Endothelial cell of umbilical vein (primary cell): ENCODE measurements at regions not wholly inside any gene's neighbourhood (a gene's known extent, or its start where the extent isn't known, plus 50 kb on each side); places are given as distances from the start of the nearest gene placed in this dataset.

Source experiments
- BruUV-seq: library from RNA; stranded (reverse); fragments of 400-500 nt; replicated peaks from 2 replicates; lab custom pipeline; 2021; lab: Mats Ljungman, UMichigan
- CTCF ChIA-PET: fragments of 300-600, 350-600 bp; sonication (Branson Sonifier 250); formaldehyde crosslinking; loops from one replicate; lab custom pipeline; 2021; ENCODE audit warnings: antibody characterized with exemption, inconsistent platforms; lab: Charles Lee
- POLR2A ChIA-PET: fragments of 300-600, 350-600 bp; sonication (Branson Sonifier 250); formaldehyde crosslinking; loops from one replicate; lab custom pipeline; 2021; ENCODE audit warnings: antibody characterized with exemption, inconsistent platforms; lab: Charles Lee
- DNase-seq: peaks from one replicate; pipeline ENCODE4 v3.0.0-alpha.2; 2011; ENCODE audit warnings: low read depth, low spot score
- FAIRE-seq: peaks from 2 replicates; lab custom pipeline; 2011; peaks lifted over from hg19 to GRCh38; lab: Jason Lieb, UNC
- H2AFZ ChIP-seq: 2 replicates; pipeline ENCODE4 v1.6.0; 2012; ENCODE audit warnings: low read depth, low read length, control low read depth, inconsistent platforms
- H3K27ac ChIP-seq: 2 replicates; pipeline ENCODE4 v1.5.1; 2011; ENCODE audit warnings: low read depth, mild to moderate bottlenecking, control low read depth, low read length, moderate library complexity; ENCODE audit not compliant: insufficient read depth
- H3K27me3 ChIP-seq, 2 experiments: 2 replicates each; pipeline versions ENCODE4 v1.6.0 to v1.6.1; 2011; ENCODE audit warnings: low read length in 2 of 2, mixed read lengths in 1 of 2; ENCODE audit not compliant: control insufficient read depth in 2 of 2, insufficient read depth in 2 of 2
- H3K36me3 ChIP-seq, 2 experiments: 2 replicates in 1 of 2; 3 replicates in 1 of 2; pipeline ENCODE4 v1.5.1; 2011; ENCODE audit warnings: low read length in 2 of 2, mild to moderate bottlenecking in 1 of 2, moderate library complexity in 1 of 2; ENCODE audit not compliant: control insufficient read depth in 2 of 2, insufficient read depth in 2 of 2; ENCODE audit errors: extremely low read depth in 1 of 2
- H3K4me1 ChIP-seq: 3 replicates; pipeline ENCODE4 v1.5.1; 2011; ENCODE audit warnings: mild to moderate bottlenecking, low read length; ENCODE audit not compliant: control insufficient read depth, insufficient read depth; ENCODE audit errors: extremely low read depth
- H3K4me2 ChIP-seq: 2 replicates; pipeline ENCODE4 v1.6.1; 2011; ENCODE audit warnings: low read length, control low read depth, mixed read lengths; ENCODE audit not compliant: insufficient read depth
- H3K4me3 ChIP-seq, 3 experiments: fragments of 200-600 bp in 1 of 3; sonication (generic), shearing (Covaris generic) in 1 of 3; replicated peaks in 1 of 3; 2 replicates each; pipeline ENCODE4 v1.5.1; 2011 to 2016; ENCODE audit warnings: control low read depth in 3 of 3, low read length in 3 of 3, mild to moderate bottlenecking in 2 of 3, inconsistent platforms in 1 of 3, low read depth in 1 of 3, moderate library complexity in 1 of 3; ENCODE audit not compliant: insufficient read depth in 1 of 3
- H3K79me2 ChIP-seq: 2 replicates; pipeline ENCODE4 v1.6.0; 2012; ENCODE audit warnings: low read length, inconsistent platforms; ENCODE audit not compliant: control insufficient read depth, insufficient read depth
- H3K9ac ChIP-seq: replicated peaks from 2 replicates; pipeline ENCODE3; 2011; ENCODE audit warnings: low read length, control low read depth; ENCODE audit not compliant: insufficient read depth; ENCODE audit errors: extremely low read depth
- H3K9me1 ChIP-seq: replicated peaks from 3 replicates; pipeline ENCODE4 v1.6.0; 2011; ENCODE audit warnings: mild to moderate bottlenecking, low read length; ENCODE audit not compliant: control insufficient read depth, insufficient read depth; ENCODE audit errors: extremely low read depth
- H3K9me3 ChIP-seq: replicated peaks from 2 replicates; pipeline ENCODE4 v1.5.1; 2012; ENCODE audit warnings: low read length, inconsistent platforms; ENCODE audit not compliant: control insufficient read depth, insufficient read depth
- H4K20me1 ChIP-seq: replicated peaks from 2 replicates; pipeline ENCODE3; 2011; ENCODE audit warnings: mild to moderate bottlenecking, low read length; ENCODE audit not compliant: control insufficient read depth, insufficient read depth; ENCODE audit errors: extremely low read depth
- EZH2 ChIP-seq: IDR thresholded peaks from 2 replicates; pipeline ENCODE4 v1.6.1; 2012; ENCODE audit warnings: borderline replicate concordance, low read depth, mild to moderate bottlenecking, moderate library complexity, low read length, inconsistent platforms; ENCODE audit not compliant: severe bottlenecking
- FOS ChIP-seq: IDR thresholded peaks from 2 replicates; pipeline ENCODE4 v1.6.1; 2011; ENCODE audit warnings: mild to moderate bottlenecking, low read length, moderate library complexity, borderline replicate concordance; ENCODE audit not compliant: insufficient read depth
- GATA2 ChIP-seq: IDR thresholded peaks from 2 replicates; pipeline ENCODE4 v1.7.0; 2011; ENCODE audit warnings: low read depth, mild to moderate bottlenecking, moderate library complexity, mixed read lengths, low read length; ENCODE audit not compliant: insufficient read length, insufficient read depth
- JUN ChIP-seq: IDR thresholded peaks from 2 replicates; pipeline ENCODE4 v1.6.1; 2011; ENCODE audit warnings: borderline replicate concordance, low read depth; ENCODE audit not compliant: insufficient read length, insufficient read depth
- MAX ChIP-seq: IDR thresholded peaks from 2 replicates; pipeline ENCODE4 v1.6.1; 2011; ENCODE audit not compliant: insufficient read depth, insufficient read length
- MYC ChIP-seq: IDR thresholded peaks from one replicate; pipeline ENCODE4 v1.6.1; 2011; ENCODE audit warnings: mild to moderate bottlenecking, low read depth, low read length
- POLR2A ChIP-seq: IDR thresholded peaks from 2 replicates; pipeline ENCODE4 v1.6.1; 2012; ENCODE audit warnings: low read depth, mild to moderate bottlenecking, control low read depth, low read length
- POLR2AphosphoS5 ChIP-seq: IDR thresholded peaks from 2 replicates; pipeline ENCODE4 v1.6.1; 2012; ENCODE audit warnings: low read depth, mild to moderate bottlenecking, control low read depth, low read length, moderate library complexity; ENCODE audit not compliant: insufficient read depth
- dilution Hi-C: fragments of 300-500 bp; cut with MboI; formaldehyde crosslinking; loops from one replicate; pipeline ENCODE4 v1.15.0; 2019; ENCODE audit warnings: low sequenced_read_pairs; ENCODE audit not compliant: extremely low pct_ligation_motif_present
- intact Hi-C: fragments of 100-400 bp; cut with micrococcal nuclease; formaldehyde crosslinking; loops from one replicate; pipeline ENCODE4 v1.10.0; 2022
- TF ChIP-seq, protein P1 (sequence below), 2 donors: IDR thresholded peaks; 1 replicate in 1 of 2; 2 replicates in 1 of 2; pipeline ENCODE4 v1.5.1; 2011; ENCODE audit warnings: low read length in 2 of 2, mild to moderate bottlenecking in 2 of 2, moderate library complexity in 2 of 2, control low read depth in 1 of 2, inconsistent platforms in 1 of 2, low read depth in 1 of 2; ENCODE audit not compliant: insufficient read depth in 1 of 2; ENCODE audit errors: extremely low read depth in 1 of 2

GRCh38 chr11:88036701-88037100 lies 138.5 kb downstream of the RAB38 start:
- H3K4me3 ChIP-seq: no peak overlapping the region
- no peaks in the 10 kb centered on the region for H3K79me2 ChIP-seq
- DNase-seq (no peak), FAIRE-seq (no peak)
- H3K9me3 ChIP-seq: no peaks in the 10 kb centered on the region
- intact Hi-C loops (no loop called here), dilution Hi-C loops (no loop called here)
- CTCF ChIA-PET: interaction anchor here (1.1 to 1.9 kb wide), 2 partner anchors 10 to 20 kb away, joined by 4 to 7 read pairs; no protein-coding TSS in a partner anchor
- no peaks in the 10 kb centered on the region for H3K4me1 ChIP-seq
- no peak overlapping the region for H2AFZ ChIP-seq
- no peak overlapping the region for H3K4me2 ChIP-seq
- no peaks in the 10 kb centered on the region for H3K36me3 ChIP-seq
- H3K9ac ChIP-seq: no peak overlapping the region
- H4K20me1 ChIP-seq: no peaks in the 10 kb centered on the region
- BruUV-seq: no TSS peak
- POLR2A ChIA-PET: no interaction called here
- H3K9me1 ChIP-seq: no peaks in the 10 kb centered on the region
- no peak for TF ChIP-seq FOS
- no peak for TF ChIP-seq JUN
- no peak for TF ChIP-seq GATA2
- no peak for TF ChIP-seq POLR2A
- TF ChIP-seq MYC: no peak
- no peak for TF ChIP-seq MAX
- TF ChIP-seq, protein P1, sequence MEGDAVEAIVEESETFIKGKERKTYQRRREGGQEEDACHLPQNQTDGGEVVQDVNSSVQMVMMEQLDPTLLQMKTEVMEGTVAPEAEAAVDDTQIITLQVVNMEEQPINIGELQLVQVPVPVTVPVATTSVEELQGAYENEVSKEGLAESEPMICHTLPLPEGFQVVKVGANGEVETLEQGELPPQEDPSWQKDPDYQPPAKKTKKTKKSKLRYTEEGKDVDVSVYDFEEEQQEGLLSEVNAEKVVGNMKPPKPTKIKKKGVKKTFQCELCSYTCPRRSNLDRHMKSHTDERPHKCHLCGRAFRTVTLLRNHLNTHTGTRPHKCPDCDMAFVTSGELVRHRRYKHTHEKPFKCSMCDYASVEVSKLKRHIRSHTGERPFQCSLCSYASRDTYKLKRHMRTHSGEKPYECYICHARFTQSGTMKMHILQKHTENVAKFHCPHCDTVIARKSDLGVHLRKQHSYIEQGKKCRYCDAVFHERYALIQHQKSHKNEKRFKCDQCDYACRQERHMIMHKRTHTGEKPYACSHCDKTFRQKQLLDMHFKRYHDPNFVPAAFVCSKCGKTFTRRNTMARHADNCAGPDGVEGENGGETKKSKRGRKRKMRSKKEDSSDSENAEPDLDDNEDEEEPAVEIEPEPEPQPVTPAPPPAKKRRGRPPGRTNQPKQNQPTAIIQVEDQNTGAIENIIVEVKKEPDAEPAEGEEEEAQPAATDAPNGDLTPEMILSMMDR (IDR thresholded peaks at IDR 0.05; ENCODE audit: extremely low read depth in 1 of 2, insufficient read depth in 1 of 2, low read depth in 1 of 2, low read length in 2 of 2): no peak
- no peak for TF ChIP-seq EZH2
- no peak for TF ChIP-seq POLR2AphosphoS5
- H3K27me3 ChIP-seq: peaks cover 0 to 3% of the 10 kb centered on the region in 2 experiments
- no peak overlapping the region for H3K27ac ChIP-seq
